Daoy (cell line): ENCODE measurements at regions not wholly inside any gene's neighbourhood (a gene's known extent, or its start where the extent isn't known, plus 50 kb on each side); places are given as distances from the start of the nearest gene placed in this dataset.
"Not testable (repeated sequence)": the region's sequence is repeated elsewhere in the genome, so short reads cannot be mapped to it uniquely, and the experiment has no call there.

Experiments used
- DNase-seq: peaks from one replicate; pipeline ENCODE4 v3.0.0-alpha.2; 2015; ENCODE audit warnings: low read depth

GRCh38 chr4:28788929-28789490 lies 1928.4 kb downstream of the STIM2 start:
- no peak for DNase-seq

- DNase-seq: no peak
Observed at GRCh38 chr4:28792917-28793597, 1927.1 kb upstream of the PCDH7 start.

- DNase-seq: no peak
Observed at GRCh38 chr4:28799696-28800095, 1920.5 kb upstream of the PCDH7 start.

GRCh38 chr4:28811025-28811424 lies 1909.1 kb upstream of the PCDH7 start:
- no peak for DNase-seq

GRCh38 chr4:28822163-28822562 lies 1898.0 kb upstream of the PCDH7 start:
- no peak for DNase-seq

GRCh38 chr4:28827866-28828265 lies 1892.3 kb upstream of the PCDH7 start:
- DNase-seq: no peak

DNA sequence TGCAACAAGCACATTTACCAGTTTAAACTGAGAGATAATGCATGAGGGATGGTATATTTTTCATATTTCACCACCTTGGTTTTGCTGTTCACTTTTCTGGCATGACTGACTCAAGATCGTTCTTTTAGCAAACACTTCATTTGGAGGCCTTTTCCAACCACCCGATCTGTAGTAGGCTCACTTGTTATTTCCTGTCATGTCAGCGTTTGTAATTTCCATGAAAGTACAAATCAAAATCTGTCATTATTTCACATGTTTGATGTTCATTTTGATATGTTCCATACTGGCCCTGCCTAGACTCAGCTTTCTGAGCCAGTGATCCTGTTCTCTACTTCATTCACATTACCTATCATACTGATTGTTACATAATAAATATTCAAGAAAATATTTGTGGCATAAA lies 1888.3 kb upstream of the PCDH7 start:
- no peak for DNase-seq

GRCh38 chr4:28832444-28832843 lies 1887.7 kb upstream of the PCDH7 start:
- DNase-seq: no peak

GRCh38 chr4:28834120-28834519 lies 1886.0 kb upstream of the PCDH7 start:
- no peak for DNase-seq

- DNase-seq: no peak
Observed at GRCh38 chr4:28835501-28835900, 1884.7 kb upstream of the PCDH7 start.

GRCh38 chr4:28842271-28842670 lies 1877.9 kb upstream of the PCDH7 start:
- no peak for DNase-seq

DNA sequence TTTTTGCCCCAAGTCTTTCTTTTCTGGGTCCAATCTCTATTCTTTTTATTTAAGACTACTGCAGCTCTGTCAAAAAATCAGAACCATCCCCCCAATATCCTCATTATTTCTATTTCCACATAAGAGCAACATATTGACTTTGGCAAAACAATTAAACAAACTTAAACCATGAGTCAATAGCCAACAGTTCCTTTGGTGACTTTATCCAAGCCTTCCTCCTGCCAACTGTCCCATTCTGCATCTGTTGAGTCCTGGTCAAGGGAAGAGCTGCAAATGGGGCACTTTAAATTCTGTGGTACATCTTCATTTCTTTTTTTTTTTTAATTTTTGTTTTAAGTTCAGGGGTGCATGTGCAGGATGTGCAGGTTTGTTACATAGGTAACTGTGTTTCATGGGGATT lies 1875.0 kb upstream of the PCDH7 start:
- no peak for DNase-seq

GRCh38 chr4:28857028-28857427 lies 1863.1 kb upstream of the PCDH7 start:
- not testable (repeated sequence) for DNase-seq

- no peak for DNase-seq
Observed at GRCh38 chr4:28868841-28869240, 1851.3 kb upstream of the PCDH7 start.

DNA sequence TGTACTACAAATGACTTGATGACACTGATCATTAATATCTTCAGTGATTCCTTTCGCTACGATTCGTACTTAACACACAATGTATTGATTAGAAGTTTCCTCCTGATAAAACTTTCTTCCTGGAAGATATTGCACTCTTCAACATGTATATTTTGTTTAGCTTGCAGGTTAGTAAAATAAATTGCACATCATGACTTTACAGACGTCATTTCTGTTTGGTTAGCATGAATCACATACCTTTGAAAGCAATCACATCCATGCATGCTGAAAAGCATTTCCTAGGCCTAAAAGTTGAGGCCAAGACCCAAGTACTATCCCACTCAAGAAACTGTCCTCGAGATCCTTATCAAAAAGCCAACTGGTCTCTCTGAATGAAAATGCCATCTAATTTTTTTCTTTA lies 1841.0 kb upstream of the PCDH7 start:
- no peak for DNase-seq

- DNase-seq: no peak
Observed at GRCh38 chr4:28879900-28880299, 1840.3 kb upstream of the PCDH7 start.

- DNase-seq: no peak
Observed at GRCh38 chr4:28883211-28883610, 1837.0 kb upstream of the PCDH7 start.

- no peak for DNase-seq
Observed at GRCh38 chr4:28886934-28887333, 1833.2 kb upstream of the PCDH7 start.

- no peak for DNase-seq
Observed at GRCh38 chr4:28890949-28891775, 1829.0 kb upstream of the PCDH7 start.

- no peak for DNase-seq
Observed at GRCh38 chr4:28913466-28913865, 1806.7 kb upstream of the PCDH7 start.

GRCh38 chr4:28916585-28916984 lies 1803.6 kb upstream of the PCDH7 start:
- DNase-seq: no peak

DNA sequence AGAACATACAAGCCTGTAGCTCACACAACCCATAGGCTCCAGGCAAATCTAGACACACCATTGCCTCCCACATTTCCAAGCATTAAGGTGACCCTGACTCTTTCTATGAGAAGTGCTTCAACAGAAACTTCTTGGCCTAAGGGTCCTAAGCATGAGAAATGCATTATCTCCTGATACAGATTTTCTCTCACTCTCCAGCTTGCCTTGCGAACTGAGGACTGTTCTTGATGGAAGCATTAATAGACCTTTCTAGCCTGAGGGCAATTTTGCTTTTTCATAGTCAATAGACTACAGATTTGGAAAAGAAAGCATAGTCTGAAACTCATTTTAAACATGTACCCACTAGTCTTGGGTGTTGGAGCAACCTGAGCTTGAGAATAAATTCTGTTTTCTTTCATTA lies 1801.3 kb upstream of the PCDH7 start:
- no peak for DNase-seq

DNA sequence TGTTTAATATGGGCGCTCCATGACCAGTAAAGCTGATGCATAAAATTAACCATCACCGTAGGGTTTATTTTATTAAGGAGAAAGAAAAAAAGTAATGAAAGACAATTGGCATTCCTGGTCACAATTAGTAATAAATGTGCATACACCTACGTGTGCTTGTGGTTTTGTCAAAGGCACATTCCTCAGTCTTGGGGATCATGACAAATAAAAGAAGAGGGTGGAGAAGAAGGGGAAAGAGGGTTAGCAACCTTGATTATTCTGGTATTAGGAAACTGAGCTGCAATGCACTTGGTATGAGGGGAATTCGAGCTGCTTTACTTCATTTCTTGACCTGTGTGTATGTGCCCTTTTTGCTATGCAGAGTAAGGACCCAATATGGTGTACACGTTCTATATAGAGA lies 1798.3 kb upstream of the PCDH7 start:
- DNase-seq: no peak
